ENCODE measurements at regions not wholly inside any gene's neighbourhood (a gene's known extent, or its start where the extent isn't known, plus 50 kb on each side); places are given as distances from the start of the nearest gene placed in this dataset.

DNA sequence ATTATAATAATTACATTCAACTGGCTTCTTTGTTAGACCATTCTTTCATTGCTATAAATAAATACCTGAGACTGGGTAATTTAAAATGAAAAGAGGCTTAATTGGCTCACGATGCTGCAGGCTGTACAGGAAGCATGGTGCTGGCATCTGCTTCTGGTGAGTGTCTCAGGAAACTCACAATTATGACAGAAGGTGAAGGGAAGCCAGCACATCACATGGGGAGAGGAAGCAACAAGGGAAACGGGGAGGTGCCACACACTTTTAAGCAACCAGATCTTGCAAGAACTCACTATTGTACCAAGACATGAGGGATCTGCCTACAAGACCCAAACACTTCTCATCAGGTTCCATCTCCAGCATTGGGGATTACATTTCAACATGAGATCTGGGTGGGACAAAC is 413.1 kb upstream of the ARRDC4 start:
- TF ChIP-seq, protein P1, sequence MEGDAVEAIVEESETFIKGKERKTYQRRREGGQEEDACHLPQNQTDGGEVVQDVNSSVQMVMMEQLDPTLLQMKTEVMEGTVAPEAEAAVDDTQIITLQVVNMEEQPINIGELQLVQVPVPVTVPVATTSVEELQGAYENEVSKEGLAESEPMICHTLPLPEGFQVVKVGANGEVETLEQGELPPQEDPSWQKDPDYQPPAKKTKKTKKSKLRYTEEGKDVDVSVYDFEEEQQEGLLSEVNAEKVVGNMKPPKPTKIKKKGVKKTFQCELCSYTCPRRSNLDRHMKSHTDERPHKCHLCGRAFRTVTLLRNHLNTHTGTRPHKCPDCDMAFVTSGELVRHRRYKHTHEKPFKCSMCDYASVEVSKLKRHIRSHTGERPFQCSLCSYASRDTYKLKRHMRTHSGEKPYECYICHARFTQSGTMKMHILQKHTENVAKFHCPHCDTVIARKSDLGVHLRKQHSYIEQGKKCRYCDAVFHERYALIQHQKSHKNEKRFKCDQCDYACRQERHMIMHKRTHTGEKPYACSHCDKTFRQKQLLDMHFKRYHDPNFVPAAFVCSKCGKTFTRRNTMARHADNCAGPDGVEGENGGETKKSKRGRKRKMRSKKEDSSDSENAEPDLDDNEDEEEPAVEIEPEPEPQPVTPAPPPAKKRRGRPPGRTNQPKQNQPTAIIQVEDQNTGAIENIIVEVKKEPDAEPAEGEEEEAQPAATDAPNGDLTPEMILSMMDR (IDR thresholded peaks at IDR 0.05), result no peak

DNA sequence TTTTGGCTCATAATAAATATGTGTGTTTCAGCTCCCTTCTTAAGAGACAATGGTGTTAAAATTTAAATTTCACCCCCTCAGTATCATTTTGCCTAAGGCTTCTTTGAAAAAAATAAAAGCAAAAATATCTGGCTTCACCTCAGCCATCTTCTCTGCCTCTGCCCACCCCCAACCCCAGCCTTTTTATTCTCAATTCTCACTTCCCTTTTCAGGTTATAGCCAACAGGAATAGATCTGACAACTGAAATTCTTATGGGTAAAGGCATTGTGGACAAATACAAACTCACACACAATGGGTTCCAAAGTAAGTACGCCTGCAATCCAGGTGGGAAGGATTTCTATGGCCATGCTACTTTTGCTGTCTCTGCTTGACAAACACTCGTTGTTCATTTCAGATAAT is 399.0 kb upstream of the ARRDC4 start:
- TF ChIP-seq, protein P1 (IDR thresholded peaks at IDR 0.05), result no peak

DNA sequence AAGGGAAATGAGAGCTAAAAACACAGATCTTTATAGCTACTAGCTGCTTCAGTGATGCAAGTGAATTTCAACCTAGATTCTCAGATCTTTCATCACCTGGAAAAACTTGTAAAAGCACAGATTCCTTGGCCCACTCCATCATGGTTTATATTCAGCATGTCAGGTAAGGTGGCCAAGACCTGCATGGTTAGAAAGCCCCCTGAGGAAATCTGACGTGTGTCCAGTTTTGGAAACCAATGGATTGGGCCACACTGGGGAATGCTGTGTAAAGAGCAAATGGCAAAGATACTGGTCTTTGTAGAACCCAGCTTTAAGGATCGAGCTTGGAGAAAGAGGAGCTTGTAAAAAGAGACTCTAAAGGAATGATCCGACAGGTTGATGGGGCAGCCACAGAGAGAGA is 397.0 kb upstream of the ARRDC4 start:
- TF ChIP-seq, protein P1 (IDR thresholded peaks at IDR 0.05), result no peak

DNA sequence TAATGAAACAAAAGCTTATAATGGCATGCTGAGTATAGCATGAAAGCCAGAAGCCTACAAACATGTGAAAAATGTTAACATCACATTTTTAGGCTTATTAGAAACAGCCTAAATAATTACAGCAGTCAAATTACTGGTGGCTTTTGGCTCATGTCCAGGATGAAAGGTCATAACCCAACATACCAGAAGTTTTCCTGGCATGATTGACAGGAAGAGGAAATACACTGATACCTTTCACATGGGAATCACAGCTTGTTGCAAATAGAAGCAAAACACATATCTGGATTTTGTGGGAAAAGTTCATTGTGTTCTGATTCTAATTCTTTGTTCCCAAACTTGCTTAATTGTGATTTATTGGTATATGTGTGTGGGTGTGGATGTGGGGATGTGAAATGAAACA is 393.5 kb upstream of the ARRDC4 start:
- TF ChIP-seq, protein P1 (IDR thresholded peaks at IDR 0.05), result no peak

DNA sequence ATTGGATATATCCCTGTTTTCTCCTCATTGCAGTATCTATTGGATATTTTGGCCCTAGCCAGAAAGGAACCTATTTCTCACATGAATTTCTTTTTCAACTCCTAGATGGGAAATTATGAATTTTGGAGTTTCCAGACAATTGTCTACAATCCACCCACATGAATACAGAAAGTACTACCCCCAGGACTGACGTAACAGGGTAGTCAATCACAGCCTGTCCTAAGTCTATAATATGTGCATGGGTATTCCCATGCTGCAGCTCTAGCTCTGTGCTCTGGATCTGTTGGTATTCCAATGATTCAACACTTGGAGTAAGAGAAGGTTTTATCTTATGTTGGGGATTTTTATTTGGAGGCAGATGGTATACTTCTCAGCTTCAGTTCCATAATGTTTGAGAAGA is 393.1 kb upstream of the ARRDC4 start:
- TF ChIP-seq, protein P1 (IDR thresholded peaks at IDR 0.05), result no peak

DNA sequence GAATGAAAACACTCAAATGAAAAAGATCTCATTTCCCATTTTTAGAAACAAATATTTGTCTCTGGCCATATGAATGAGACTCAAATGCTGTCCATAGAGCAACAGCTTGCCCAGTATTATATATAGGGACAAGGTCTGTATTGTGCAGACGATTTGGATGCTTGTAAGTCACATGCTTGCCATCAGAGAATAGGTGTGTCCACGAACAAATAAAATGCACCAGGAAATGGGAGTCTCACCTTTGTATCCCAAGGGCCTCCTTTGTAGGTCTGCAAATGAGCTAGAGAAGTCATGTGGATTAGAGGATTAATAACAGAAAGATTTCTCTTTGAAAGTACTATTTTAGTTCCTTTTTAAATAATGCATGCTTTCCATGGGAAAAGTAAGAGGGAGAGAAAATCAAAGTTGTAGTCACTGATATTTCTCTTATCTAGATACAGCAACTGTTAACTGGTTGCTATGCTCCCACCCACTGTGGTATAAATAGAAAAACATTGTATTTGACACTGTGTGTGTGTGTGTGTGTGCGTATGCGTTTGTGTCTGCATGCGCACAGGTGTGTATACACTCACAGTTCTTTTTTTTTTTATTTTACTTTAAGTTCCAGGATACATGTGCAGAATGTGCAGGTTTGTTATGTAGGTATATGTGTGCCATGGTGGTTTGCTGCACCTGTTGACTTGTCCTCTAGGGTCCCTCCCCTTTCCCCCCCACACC is 383.4 kb upstream of the ARRDC4 start:
- TF ChIP-seq, protein P1 (IDR thresholded peaks at IDR 0.05), result no peak

DNA sequence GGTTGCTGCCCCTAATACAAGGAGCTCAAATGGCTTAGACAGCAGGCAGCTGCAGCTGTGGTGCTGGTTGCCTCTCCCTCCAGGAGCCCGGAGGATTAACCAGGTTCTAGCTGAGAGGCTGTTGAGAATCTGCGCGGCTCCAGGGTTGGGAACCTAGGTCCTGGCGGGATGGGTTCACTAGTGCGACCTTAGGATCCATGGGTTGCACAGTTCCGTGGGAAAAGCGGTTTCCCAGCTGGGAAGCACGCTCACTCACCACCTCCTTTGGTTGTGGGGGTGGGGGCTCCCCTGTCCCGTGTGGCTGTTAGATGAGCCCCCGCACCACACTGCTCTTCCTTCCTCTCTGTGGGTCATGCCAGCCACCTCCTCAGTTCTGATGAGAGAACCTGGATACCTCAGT is 375.1 kb upstream of the ARRDC4 start:
- TF ChIP-seq, protein P1 (IDR thresholded peaks at IDR 0.05), result no peak

DNA sequence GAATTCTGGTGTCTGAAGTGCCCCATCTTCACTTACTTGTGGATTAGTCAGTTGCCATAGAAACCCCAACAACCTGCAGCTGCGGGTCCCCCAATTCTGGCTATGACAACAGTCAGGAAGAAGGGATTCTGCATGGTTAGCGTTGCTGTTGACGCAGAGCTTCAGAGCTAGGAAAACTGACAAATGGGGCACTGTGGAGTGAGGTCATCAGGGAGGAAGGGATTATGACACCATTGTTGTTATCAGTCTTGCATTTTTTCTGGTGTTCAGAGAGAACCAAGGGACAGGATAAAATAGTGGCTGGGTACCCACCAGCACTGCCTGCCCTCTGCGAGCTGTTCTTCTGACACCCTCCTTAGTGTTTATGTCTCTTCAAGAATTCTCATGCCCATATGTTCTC is 367.7 kb upstream of the ARRDC4 start:
- TF ChIP-seq, protein P1 (IDR thresholded peaks at IDR 0.05), result no peak

All from LNCAP (cell line).